Activated T-helper 17 cell treated with anti-CD3 and anti-CD28 coated beads, Interleukin-2, amount 50 U/mL, for 72 hours (primary cell): ENCODE measurements at regions not wholly inside any gene's neighbourhood (a gene's known extent, or its start where the extent isn't known, plus 50 kb on each side); places are given as distances from the start of the nearest gene placed in this dataset.

Source experiments
- ATAC-seq: fragments of 150-1000 bp; cut with Tn5 transposase; replicated peaks from 2 replicates; pipeline ENCODE4 v1.10.0; 2021; ENCODE audit warnings: mild to moderate bottlenecking, moderate library complexity
- H3K27ac Mint-ChIP-seq: one replicate; pipeline ENCODE4 v1.8.0; 2022; ENCODE audit warnings: mixed read lengths
- H3K27me3 Mint-ChIP-seq: one replicate; pipeline ENCODE4 v1.8.0; 2022; ENCODE audit warnings: mixed read lengths
- H3K36me3 Mint-ChIP-seq: one replicate; pipeline ENCODE4 v1.8.0; 2022; ENCODE audit warnings: low read depth, mild to moderate bottlenecking, mixed read lengths
- H3K4me1 Mint-ChIP-seq: one replicate; pipeline ENCODE4 v1.8.0; 2022; ENCODE audit warnings: mixed read lengths
- H3K4me3 Mint-ChIP-seq: one replicate; pipeline ENCODE4 v1.8.0; 2022; ENCODE audit warnings: mild to moderate bottlenecking, mixed read lengths
- H3K9me3 Mint-ChIP-seq: one replicate; pipeline ENCODE4 v1.8.0; 2022; ENCODE audit warnings: mixed read lengths

DNA sequence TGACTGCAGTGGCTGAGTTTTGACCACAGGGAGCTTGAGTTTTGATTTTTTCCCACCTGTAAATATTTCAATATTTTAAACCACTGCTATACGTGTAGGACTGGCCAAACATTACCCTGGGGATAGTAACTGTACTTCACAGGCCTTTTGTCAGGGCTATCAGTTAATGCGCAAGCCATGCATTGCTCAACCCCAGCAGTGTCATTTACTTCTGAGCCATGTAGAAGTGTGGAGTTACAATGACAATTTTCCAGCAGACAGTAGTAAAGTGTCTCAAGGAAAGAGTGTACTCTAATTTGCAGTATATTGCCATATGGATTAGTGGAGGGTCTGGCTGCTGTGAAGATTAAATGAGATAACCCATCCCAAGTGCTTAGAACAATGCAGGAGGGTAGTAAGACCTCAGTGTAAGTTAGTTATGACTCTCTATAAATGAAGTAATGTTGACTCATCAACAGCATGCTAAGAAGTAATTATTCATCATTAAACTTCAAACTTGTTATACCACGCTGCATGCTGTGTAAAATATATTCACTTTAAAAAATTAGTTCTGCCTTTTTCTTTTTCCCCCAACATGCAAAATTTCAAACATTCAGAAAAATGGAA is 489.2 kb downstream of the KDM4C start:
- H3K27me3 Mint-ChIP-seq, result no peaks in the 10 kb centered on the region
- no peaks in the 10 kb centered on the region for H3K36me3 Mint-ChIP-seq
- ATAC-seq, result peak; percentile 53
- no peaks in the 10 kb centered on the region for H3K4me1 Mint-ChIP-seq
- H3K9me3 Mint-ChIP-seq, result peaks cover under 1% of the 10 kb centered on the region
- H3K4me3 Mint-ChIP-seq, result no peak overlapping the region
- no peak overlapping the region for H3K27ac Mint-ChIP-seq

DNA sequence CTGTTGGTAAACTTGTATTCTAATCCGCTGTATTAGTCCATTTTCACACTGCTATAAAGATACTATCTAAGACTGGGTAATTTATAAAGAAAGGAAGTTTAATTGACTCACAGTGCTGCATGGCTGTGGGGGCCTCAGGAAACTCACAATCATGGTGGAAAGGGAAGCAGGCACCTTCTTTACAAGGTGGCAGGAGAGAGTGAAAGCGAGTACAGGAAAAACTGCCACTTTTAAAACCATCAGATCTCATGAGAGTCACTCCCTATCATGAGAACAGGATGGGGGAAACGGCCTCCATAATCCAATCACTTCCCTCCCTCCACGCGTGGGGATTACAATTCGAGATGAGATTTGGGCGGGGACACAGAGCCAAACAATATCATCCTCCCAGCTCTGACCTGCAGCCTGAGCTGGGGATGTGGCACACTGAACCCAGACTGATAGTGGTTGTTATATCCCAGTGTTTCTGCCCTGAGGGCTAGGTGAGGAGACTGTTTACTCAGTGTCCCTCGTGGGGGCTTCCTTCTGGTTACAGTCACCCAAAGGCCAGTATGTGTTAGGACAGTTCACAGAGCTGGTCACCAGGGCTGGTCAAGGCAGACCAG is 488.3 kb downstream of the KDM4C start:
- Mint-ChIP-seq H3K27me3 (no peaks in the 10 kb centered on the region), H3K9me3 (peaks cover 4% of the 10 kb centered on the region), H3K4me3 (no peak overlapping the region), H3K27ac (no peak overlapping the region), H3K36me3 (no peaks in the 10 kb centered on the region), H3K4me1 (no peaks in the 10 kb centered on the region)
- ATAC-seq, result no peak

DNA sequence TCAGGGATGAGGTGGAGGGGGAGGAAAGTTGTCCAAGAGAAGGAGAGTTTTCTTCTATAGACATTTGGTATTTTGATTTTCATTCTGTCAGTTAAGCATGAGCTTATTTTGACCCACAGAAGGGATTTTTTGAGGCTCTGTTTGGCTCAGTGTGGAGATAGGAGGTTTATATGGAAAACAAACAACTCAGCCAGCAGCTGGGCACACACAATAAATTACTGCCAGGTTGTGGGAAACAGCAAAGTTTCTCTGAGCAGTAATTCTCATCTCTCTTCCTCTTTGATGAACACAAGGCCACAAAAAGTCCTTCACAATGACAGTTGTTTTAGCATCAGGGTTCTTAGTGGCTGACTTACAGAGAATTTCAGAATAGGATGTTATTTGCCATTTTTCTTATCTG is 486.1 kb downstream of the KDM4C start:
- no peak for ATAC-seq
- no peaks in the 10 kb centered on the region for H3K27me3 Mint-ChIP-seq
- H3K36me3 Mint-ChIP-seq, result no peaks in the 10 kb centered on the region
- H3K4me1 Mint-ChIP-seq, result no peaks in the 10 kb centered on the region
- peaks cover 4% of the 10 kb centered on the region for H3K9me3 Mint-ChIP-seq
- H3K4me3 Mint-ChIP-seq, result no peak overlapping the region
- no peak overlapping the region for H3K27ac Mint-ChIP-seq

DNA sequence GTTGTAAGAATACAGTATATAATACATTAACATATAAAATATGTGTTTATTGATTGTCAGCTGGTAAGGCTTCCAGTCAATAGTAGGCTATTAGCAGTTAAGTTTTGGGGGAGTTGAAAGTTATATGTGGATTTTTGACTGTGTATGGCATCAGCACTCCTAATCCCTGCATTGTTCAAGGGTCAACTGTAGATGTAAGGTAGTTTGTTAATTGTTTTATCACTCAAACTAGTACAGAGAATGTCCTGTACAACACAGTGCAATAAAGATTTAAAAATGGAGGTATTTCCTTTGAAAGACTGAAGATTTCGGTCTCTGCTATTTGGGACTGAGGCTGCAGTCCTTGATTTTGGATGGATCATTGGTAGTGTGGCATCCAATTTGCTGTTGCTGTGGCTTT is 484.4 kb downstream of the KDM4C start:
- Mint-ChIP-seq H3K4me1 (no peaks in the 10 kb centered on the region), H3K4me3 (no peak overlapping the region), H3K27me3 (no peaks in the 10 kb centered on the region), H3K9me3 (peaks cover 4% of the 10 kb centered on the region), H3K36me3 (no peaks in the 10 kb centered on the region), H3K27ac (no peak overlapping the region)
- ATAC-seq, result no peak

DNA sequence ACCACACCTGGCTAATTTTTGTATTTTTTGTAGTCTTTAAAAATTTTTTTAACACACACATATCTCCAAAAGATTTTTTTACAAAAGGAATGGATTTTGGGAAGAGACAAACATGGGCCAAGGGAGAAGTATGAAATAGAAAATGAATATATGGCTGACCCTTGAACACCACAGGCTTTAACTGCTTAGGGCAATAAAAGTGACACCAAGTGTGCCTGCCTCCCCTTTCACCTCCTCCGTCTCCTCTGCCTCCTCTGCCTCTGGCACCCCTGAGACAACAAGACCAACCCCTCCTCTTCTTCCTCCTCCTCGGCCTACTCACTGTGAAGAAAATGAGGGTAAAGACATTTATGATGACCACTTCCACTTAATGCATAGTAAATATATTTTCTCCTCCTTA is 483.9 kb downstream of the KDM4C start:
- Mint-ChIP-seq H3K9me3 (peaks cover 4% of the 10 kb centered on the region), H3K4me3 (no peak overlapping the region), H3K27me3 (no peaks in the 10 kb centered on the region), H3K4me1 (no peaks in the 10 kb centered on the region), H3K36me3 (no peaks in the 10 kb centered on the region), H3K27ac (no peak overlapping the region)
- no peak for ATAC-seq

DNA sequence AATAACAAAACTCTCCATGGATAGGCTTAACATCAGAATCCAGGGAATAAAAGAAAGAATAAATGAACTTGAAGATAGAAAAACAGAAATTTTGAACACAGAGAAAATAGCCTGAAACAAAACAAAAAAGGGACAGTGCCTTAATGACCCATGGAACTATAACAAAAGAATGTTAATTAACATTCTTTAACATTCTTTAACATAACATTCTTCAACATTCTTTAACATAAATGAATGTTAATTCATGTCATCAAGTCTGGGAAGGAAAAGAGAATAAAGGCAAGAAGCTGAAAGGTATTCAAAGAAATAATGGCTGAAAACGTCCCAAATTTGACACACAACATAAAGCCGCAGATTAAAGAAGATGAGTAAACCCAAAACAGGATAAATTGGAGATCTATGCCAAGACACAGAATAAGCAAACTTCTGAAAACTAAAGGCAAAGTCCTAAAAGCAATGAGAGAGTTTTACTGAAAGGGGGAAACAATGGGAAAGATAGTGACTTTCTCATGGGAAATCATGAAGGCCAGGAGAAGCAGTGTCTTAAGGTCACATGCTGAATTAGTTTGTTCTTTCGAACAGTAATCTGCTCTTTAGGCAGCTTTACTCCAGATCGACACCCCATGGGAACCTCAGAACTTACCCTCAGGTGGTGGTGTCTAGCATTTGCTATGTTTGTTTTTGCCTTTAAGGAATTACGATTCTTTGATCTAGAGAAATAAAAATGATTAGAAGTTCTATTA is 483.0 kb downstream of the KDM4C start:
- ATAC-seq, result no peak

DNA sequence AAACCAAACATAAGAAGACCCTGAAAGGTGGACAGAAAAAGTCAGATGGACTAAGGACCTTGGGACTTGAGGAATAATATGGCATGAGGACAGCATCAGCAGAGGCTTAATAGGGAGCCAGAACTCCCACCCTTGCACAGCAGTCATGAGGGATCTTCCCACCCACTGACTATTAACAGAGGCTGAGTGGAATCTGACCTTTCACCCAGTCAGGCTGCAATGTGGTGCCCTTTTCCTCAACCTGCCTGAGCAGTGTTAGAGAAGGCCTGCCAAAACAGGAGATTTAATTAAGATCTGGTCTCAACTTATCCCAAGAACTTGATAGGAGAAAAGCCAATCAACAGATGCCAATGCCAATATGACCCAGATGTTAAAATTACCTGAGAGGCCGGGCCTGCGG is 481.9 kb downstream of the KDM4C start:
- Mint-ChIP-seq H3K36me3 (no peaks in the 10 kb centered on the region), H3K27me3 (no peaks in the 10 kb centered on the region), H3K4me1 (no peaks in the 10 kb centered on the region), H3K4me3 (no peak overlapping the region), H3K27ac (no peak overlapping the region), H3K9me3 (peaks cover 4% of the 10 kb centered on the region)
- no peak for ATAC-seq

More for the DNA sequence above, 483.0 kb downstream of the KDM4C start:
- no peaks in the 10 kb centered on the region for H3K36me3 Mint-ChIP-seq
- H3K27ac Mint-ChIP-seq, result no peak overlapping the region
- H3K4me1 Mint-ChIP-seq, result no peaks in the 10 kb centered on the region
- H3K9me3 Mint-ChIP-seq, result peaks cover 4% of the 10 kb centered on the region
- H3K27me3 Mint-ChIP-seq, result no peaks in the 10 kb centered on the region
- no peak overlapping the region for H3K4me3 Mint-ChIP-seq

DNA sequence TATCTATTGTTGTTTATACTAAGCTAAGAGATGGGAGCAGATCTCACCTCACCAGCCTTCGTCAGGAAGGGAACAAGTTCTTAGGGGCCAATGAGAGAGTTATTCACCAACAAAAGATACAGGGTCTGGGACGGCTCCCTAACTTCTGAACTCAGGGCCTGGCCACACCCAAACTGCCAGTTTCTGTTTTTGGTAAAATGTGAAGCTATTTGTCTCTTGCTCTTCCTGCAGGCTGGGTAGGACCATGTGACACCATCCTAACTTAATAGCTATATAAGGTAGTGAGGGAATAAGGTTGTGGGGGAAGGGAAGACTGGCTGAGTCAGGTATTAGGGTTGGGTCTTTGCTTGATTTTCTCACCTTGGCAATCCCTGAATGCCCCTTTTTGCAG is 480.5 kb downstream of the KDM4C start:
- Mint-ChIP-seq H3K9me3 (peaks cover 4% of the 10 kb centered on the region), H3K36me3 (no peaks in the 10 kb centered on the region), H3K27me3 (no peaks in the 10 kb centered on the region), H3K4me3 (no peak overlapping the region), H3K4me1 (no peaks in the 10 kb centered on the region), H3K27ac (no peak overlapping the region)
- ATAC-seq, result no peak

DNA sequence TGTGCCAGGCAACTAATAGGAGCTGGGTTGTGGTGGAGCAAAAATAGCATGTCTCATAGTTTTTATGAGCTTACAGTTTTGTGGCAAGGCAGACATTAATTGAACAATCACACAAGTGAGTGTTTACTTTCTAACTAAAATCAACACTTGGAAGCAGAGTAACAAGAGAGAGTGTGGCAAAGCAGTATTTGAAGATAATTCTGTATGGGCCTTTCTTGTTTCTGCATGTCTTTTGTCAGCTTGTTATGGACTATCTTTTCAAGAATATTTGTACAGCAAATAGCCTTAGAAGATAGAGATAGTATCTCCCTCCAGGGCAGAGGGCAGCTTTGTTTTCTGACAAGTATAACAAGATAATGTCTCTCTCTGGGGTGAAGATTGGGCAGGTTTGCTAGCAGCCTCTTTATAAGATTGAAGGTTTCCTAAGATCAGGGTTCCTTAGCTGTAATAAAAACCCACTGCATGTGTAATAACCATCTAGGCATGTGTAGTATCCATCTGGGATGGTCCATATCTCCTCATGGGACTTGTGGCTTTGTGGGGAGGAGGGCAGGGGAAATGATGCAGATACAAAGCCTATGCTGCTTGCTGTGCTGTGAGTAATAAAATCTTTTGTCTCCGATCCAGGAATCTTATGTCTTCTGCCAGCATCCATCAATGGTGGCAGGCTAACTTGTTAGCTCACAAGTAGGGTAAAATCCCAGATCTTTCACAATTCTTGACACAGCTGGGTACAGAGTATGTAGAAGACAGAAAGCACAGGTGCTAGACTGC is 479.9 kb downstream of the KDM4C start:
- Mint-ChIP-seq H3K36me3 (no peaks in the 10 kb centered on the region), H3K27me3 (peaks cover 2% of the 10 kb centered on the region), H3K27ac (no peak overlapping the region), H3K4me3 (no peak overlapping the region), H3K4me1 (no peaks in the 10 kb centered on the region), H3K9me3 (peaks cover 4% of the 10 kb centered on the region)
- ATAC-seq, result no peak

DNA sequence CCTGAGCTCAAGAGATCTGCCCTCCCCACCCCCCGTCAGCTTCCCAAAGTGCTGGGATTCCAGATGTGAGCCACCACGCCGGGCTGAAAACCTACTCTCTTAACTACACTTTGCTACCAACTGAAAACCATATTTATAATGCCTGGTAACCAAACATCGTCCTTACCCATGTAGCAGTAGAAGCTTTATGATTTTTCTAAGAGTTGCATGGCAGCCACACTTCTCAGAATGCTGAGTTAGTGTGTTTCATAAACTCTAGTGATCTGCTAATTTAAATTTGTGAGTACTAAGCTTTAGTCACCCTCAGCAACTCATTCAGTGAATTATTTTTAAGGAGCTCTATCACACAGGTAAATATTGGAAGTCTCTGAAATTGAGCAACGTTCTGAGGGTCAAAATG is 478.4 kb downstream of the KDM4C start:
- ATAC-seq, result peak; percentile 20
- Mint-ChIP-seq H3K36me3 (no peaks in the 10 kb centered on the region), H3K4me1 (no peaks in the 10 kb centered on the region), H3K9me3 (no peaks in the 10 kb centered on the region), H3K27ac (no peak overlapping the region), H3K4me3 (no peak overlapping the region), H3K27me3 (peaks cover 3% of the 10 kb centered on the region)

DNA sequence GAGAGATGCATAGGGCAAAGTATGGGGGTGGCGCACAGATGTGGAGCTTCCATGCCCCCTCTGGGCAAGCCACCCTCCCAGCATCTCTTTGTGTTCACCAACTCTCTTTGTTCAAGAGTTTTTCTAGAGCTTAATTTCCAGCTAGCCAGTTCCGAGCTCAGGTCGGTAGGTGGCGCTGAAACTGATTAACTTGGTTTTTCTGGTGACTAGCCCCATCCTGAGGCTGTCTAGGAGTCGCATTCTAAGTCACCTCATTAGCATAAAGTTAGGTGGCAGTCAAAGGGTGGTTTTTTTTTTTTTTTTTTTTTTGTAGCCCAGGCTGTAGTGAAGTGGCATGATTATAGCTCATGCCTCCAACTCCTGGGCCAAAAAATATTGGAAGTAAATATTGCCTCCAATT is 476.4 kb downstream of the KDM4C start:
- Mint-ChIP-seq H3K4me3 (no peak overlapping the region), H3K27ac (no peak overlapping the region), H3K9me3 (no peaks in the 10 kb centered on the region), H3K4me1 (no peaks in the 10 kb centered on the region), H3K27me3 (peaks cover 17% of the 10 kb centered on the region), H3K36me3 (no peaks in the 10 kb centered on the region)
- ATAC-seq, result peak; percentile 87

DNA sequence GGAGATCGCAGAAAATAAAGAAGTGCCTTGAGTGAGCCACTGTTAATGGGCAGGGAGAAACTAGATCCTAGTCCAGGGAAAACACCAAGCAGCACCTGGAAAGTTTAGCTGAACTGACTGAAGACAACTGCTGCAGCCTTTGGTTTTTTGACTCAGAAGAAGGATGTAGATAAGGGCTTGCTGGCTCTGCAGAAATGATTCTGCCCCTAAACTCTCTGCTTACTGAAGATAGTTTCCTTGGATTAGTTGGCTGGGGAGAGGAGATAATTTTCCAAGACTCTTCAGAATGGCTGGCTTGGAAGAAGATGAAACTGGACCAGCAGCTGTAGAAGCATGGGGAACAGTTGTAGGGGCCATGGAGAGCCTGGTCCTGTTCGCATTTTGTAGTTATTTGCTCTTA is 471.8 kb downstream of the KDM4C start:
- no peaks in the 10 kb centered on the region for H3K9me3 Mint-ChIP-seq
- no peak overlapping the region for H3K27ac Mint-ChIP-seq
- peaks cover 27% of the 10 kb centered on the region for H3K27me3 Mint-ChIP-seq
- H3K4me1 Mint-ChIP-seq, result peaks cover 6% of the 10 kb centered on the region
- H3K4me3 Mint-ChIP-seq, result no peak overlapping the region
- ATAC-seq, result no peak
- H3K36me3 Mint-ChIP-seq, result no peaks in the 10 kb centered on the region

DNA sequence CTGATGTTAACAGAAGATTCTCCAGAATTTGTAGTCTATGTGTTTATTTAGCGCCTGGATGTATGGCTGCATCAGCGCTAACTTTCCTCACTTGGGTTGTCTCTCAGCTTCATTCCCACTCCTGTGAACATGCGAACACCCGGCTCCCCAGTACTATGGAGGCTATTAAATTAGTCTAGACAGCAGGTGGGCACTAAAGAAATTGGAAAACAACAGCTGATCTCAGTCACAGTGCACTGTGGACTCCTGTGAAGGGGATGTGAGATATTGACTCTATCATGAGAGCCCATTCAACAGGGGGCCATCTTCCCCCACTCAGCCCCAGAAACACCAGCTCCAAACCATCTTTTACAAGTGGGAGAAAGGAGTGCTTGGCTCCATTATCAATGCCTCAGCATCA is 471.0 kb downstream of the KDM4C start:
- ATAC-seq, result no peak

DNA sequence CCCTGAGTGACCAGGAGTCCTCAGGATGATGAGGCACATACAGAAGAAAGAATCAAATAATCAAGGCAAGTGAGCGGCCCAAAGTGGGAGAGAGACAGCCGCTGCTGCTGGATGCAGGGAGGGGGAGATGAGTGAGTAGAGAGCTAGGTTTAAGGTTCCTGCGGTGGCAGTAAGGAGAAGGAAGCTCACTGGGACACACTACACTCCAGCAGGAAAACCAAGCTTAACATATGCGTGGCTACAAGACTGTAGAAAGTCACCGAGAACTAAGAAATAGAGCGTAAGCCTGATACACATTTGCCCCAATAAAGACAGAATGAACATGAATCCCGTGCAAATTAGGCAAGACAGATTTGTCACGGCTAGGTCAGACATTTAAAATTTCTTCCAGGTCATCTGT is 470.2 kb downstream of the KDM4C start:
- Mint-ChIP-seq H3K4me1 (peaks cover 6% of the 10 kb centered on the region), H3K36me3 (no peaks in the 10 kb centered on the region)

More for the DNA sequence above, 471.0 kb downstream of the KDM4C start:
- Mint-ChIP-seq H3K9me3 (no peaks in the 10 kb centered on the region), H3K4me1 (peaks cover 6% of the 10 kb centered on the region), H3K27me3 (peaks cover 27% of the 10 kb centered on the region), H3K36me3 (no peaks in the 10 kb centered on the region), H3K4me3 (no peak overlapping the region), H3K27ac (no peak overlapping the region)

More for the DNA sequence above, 470.2 kb downstream of the KDM4C start:
- H3K9me3 Mint-ChIP-seq, result no peaks in the 10 kb centered on the region
- H3K27me3 Mint-ChIP-seq, result peaks cover 27% of the 10 kb centered on the region
- ATAC-seq, result no peak
- no peak overlapping the region for H3K4me3 Mint-ChIP-seq
- no peak overlapping the region for H3K27ac Mint-ChIP-seq
